HCT116 (cell line): ENCODE measurements at regions not wholly inside any gene's neighbourhood (a gene's known extent, or its start where the extent isn't known, plus 50 kb on each side); places are given as distances from the start of the nearest gene placed in this dataset.

Experiments
- ATAC-seq: fragments of 200-7000 bp; cut with Tn5 transposase; 2 replicates; pipeline ENCODE4 v1.9.1; 2020; ENCODE audit warnings: mild to moderate bottlenecking, moderate library complexity
- BruUV-seq: library from RNA; stranded (reverse); fragments of 400-500 nt; replicated peaks from 2 replicates; lab custom pipeline; 2021; lab: Mats Ljungman, UMichigan
- CTCF ChIA-PET: fragments of 300-600 bp; sonication (Branson Sonifier 250); formaldehyde crosslinking; loops from one replicate; lab custom pipeline; 2021; ENCODE audit warnings: antibody characterized with exemption; lab: Charles Lee
- POLR2A ChIA-PET: fragments of 300-600, 350-600 bp; sonication (Branson Sonifier 250); formaldehyde crosslinking; loops from one replicate; lab custom pipeline; 2021; ENCODE audit warnings: antibody characterized with exemption; lab: Charles Lee
- RAD21 ChIA-PET, 2 experiments: fragments of 300-600 bp; sonication (Branson Sonifier 250); formaldehyde crosslinking; loops; one replicate each; lab custom pipeline; 2023; ENCODE audit warnings: low total read pairs in 2 of 2; ENCODE audit not compliant: uncharacterized antibody in 2 of 2, unreplicated experiment in 2 of 2, low non-redundant PET in 1 of 2; lab: Charles Lee
- DNase-seq: peaks from one replicate; pipeline ENCODE4 v3.0.0-alpha.2; 2010; ENCODE audit warnings: low read depth, low spot score
- H2AFZ ChIP-seq: fragments of 200-600 bp; shearing (Covaris generic), sonication (generic); 2 replicates; pipeline ENCODE4 v1.6.1; 2017; ENCODE audit warnings: low read depth, mixed run types, mixed read lengths, antibody characterized with exemption, low read length; ENCODE audit not compliant: poor library complexity, severe bottlenecking
- H3K27ac ChIP-seq: 2 replicates; pipeline ENCODE4 v1.5.1; 2012; ENCODE audit warnings: low read depth, low read length
- H3K27me3 ChIP-seq: fragments of 200-600 bp; sonication (generic); 2 replicates; pipeline ENCODE4 v1.6.1; 2016; ENCODE audit warnings: mixed run types, low read length, mixed read lengths; ENCODE audit not compliant: insufficient read depth
- H3K36me3 ChIP-seq, 2 experiments: fragments of 200-500 bp in 1 of 2; fragments of 200-600 bp in 1 of 2; sonication (Bioruptor generic) in 1 of 2; sonication (generic) in 1 of 2; 2 replicates each; pipeline versions ENCODE4 v1.5.1 to v1.6.1; 2014 to 2016; ENCODE audit warnings: low read length in 2 of 2, inconsistent platforms in 1 of 2, mixed read lengths in 1 of 2, mixed run types in 1 of 2; ENCODE audit not compliant: insufficient read depth in 2 of 2, control insufficient read depth in 1 of 2
- H3K4me1 ChIP-seq, 2 experiments: fragments of 200-600 bp in 1 of 2; sonication (generic) in 1 of 2; 2 replicates each; pipeline versions ENCODE4 v1.5.1 to v1.6.1; 2012 to 2017; ENCODE audit warnings: low read length in 2 of 2, inconsistent platforms in 1 of 2, mild to moderate bottlenecking in 1 of 2, mixed read lengths in 1 of 2, mixed run types in 1 of 2, moderate library complexity in 1 of 2; ENCODE audit not compliant: insufficient read depth in 2 of 2, control insufficient read depth in 1 of 2
- H3K4me2 ChIP-seq: fragments of 200-600 bp; sonication (generic); 2 replicates; pipeline ENCODE4 v1.6.1; 2017; ENCODE audit warnings: mixed run types, low read length, mixed read lengths
- H3K4me3 ChIP-seq, 2 experiments: fragments of 200-600 bp in 1 of 2; sonication (generic) in 1 of 2; replicated peaks in 1 of 2; 2 replicates each; pipeline ENCODE4 v1.5.1; 2011 to 2016; ENCODE audit warnings: low read length in 2 of 2, control low read depth in 1 of 2, low read depth in 1 of 2, mild to moderate bottlenecking in 1 of 2, mixed read lengths in 1 of 2, mixed run types in 1 of 2
- H3K79me2 ChIP-seq: fragments of 200-600 bp; sonication (generic); 2 replicates; pipeline ENCODE4 v1.6.1; 2017; ENCODE audit warnings: mild to moderate bottlenecking, mixed run types, low read length, moderate library complexity, mixed read lengths; ENCODE audit not compliant: insufficient read depth
- H3K9ac ChIP-seq: fragments of 200-600 bp; sonication (generic); 2 replicates; pipeline ENCODE4 v1.6.1; 2016; ENCODE audit warnings: low read length, mixed read lengths
- H3K9me2 ChIP-seq: fragments of 200-600 bp; sonication (generic), shearing (Covaris generic); 2 replicates; pipeline ENCODE4 v1.6.1; 2017; ENCODE audit warnings: mixed run types, mild to moderate bottlenecking, moderate library complexity; ENCODE audit not compliant: insufficient read depth
- H3K9me3 ChIP-seq, 2 experiments: fragments of 200-500 bp in 1 of 2; fragments of 200-600 bp in 1 of 2; sonication (Bioruptor generic) in 1 of 2; sonication (generic) in 1 of 2; 2 replicates each; pipeline ENCODE4 v1.6.1; 2014 to 2017; ENCODE audit warnings: low read length in 2 of 2, mixed read lengths in 2 of 2, inconsistent platforms in 1 of 2, low read depth in 1 of 2, mild to moderate bottlenecking in 1 of 2, mixed run types in 1 of 2, moderate library complexity in 1 of 2; ENCODE audit not compliant: control insufficient read depth in 1 of 2, insufficient read depth in 1 of 2
- H4K20me1 ChIP-seq: fragments of 200-600 bp; sonication (generic), shearing (Covaris generic); 2 replicates; pipeline ENCODE4 v1.6.1; 2017; ENCODE audit warnings: mixed run types, mild to moderate bottlenecking, moderate library complexity; ENCODE audit not compliant: insufficient read depth
- CBX3 ChIP-seq: IDR thresholded peaks from 2 replicates; pipeline ENCODE4 v1.6.1; 2012; ENCODE audit warnings: low read depth
- EZH2 ChIP-seq: fragments of 200-600 bp; sonication (generic); IDR thresholded peaks from 2 replicates; pipeline ENCODE4 v1.6.1; 2017; ENCODE audit warnings: antibody characterized with exemption, mixed run types
- EZH2phosphoT487 ChIP-seq: fragments of 200-600 bp; IDR thresholded peaks from 2 replicates; pipeline ENCODE4 v1.6.1; 2018; ENCODE audit warnings: antibody characterized with exemption, borderline replicate concordance
- FOSL1 ChIP-seq: IDR thresholded peaks from 2 replicates; pipeline ENCODE4 v1.6.1; 2012; ENCODE audit warnings: low read depth
- JUND ChIP-seq: IDR thresholded peaks from 2 replicates; pipeline ENCODE4 v1.6.1; 2012
- MAX ChIP-seq: IDR thresholded peaks from 2 replicates; pipeline ENCODE4 v1.6.1; 2012
- POLR2AphosphoS5 ChIP-seq: IDR thresholded peaks from 2 replicates; pipeline ENCODE4 v1.6.1; 2011; ENCODE audit warnings: mild to moderate bottlenecking, low read depth, low read length, moderate library complexity
- RAD21 ChIP-seq: IDR thresholded peaks from 2 replicates; pipeline ENCODE4 v1.6.1; 2012; ENCODE audit warnings: low read depth, mild to moderate bottlenecking
- TCF7L2 ChIP-seq: IDR thresholded peaks from 2 replicates; pipeline ENCODE4 v1.7.0; 2011; ENCODE audit warnings: borderline replicate concordance, inconsistent platforms; ENCODE audit not compliant: insufficient read depth, insufficient read length; ENCODE audit errors: extremely low read depth
- ZFX ChIP-seq: fragments of 450-650 bp; IDR thresholded peaks from 2 replicates; pipeline ENCODE4 v1.6.1; 2017
- intact Hi-C: fragments of 100-400 bp; cut with micrococcal nuclease; formaldehyde crosslinking; loops from 2 replicates; pipeline ENCODE4 v1.10.0; 2022
- TF ChIP-seq, protein P1 (sequence below): IDR thresholded peaks from 2 replicates; pipeline ENCODE4 v1.6.1; 2012

DNA sequence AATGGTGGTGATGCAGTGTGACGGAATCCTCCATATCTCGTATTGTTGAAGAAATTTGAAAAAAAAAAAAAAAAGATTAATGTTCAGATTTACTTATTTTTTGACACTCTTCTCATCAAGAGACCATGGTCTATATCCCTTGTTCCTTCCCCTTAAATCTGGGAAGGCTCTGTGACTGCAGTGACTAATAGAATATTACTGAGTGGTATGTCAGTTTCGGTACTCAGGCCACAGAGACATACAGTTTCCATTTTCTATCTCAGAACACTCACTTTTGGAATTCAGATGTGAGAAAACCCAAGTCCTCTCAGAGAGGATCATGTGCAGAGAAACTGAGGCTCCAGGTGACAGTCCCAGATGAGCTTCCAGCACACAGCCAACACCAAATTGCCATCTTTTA lies 1193.5 kb downstream of the DTWD2 start:
- H3K27me3 ChIP-seq, result no peaks in the 10 kb centered on the region
- H3K4me1 ChIP-seq, result no peaks in the 10 kb centered on the region
- no TSS peak for BruUV-seq
- ChIA-PET CTCF (no interaction called here), POLR2A (no interaction called here), RAD21 (no interaction called here)
- DNase-seq (no peak), ATAC-seq (no peak)
- TF ChIP-seq RAD21 (no peak), ZFX (no peak), EZH2phosphoT487 (no peak), TCF7L2 (no peak), POLR2AphosphoS5 (no peak), CBX3 (no peak), EZH2 (no peak)
- TF ChIP-seq, protein P1, sequence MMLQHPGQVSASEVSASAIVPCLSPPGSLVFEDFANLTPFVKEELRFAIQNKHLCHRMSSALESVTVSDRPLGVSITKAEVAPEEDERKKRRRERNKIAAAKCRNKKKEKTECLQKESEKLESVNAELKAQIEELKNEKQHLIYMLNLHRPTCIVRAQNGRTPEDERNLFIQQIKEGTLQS, result no peak
- no peak overlapping the region for H3K4me3 ChIP-seq
- H3K27ac ChIP-seq, result no peak overlapping the region
- no peak overlapping the region for H2AFZ ChIP-seq
- H4K20me1 ChIP-seq, result no peaks in the 10 kb centered on the region
- H3K79me2 ChIP-seq, result no peaks in the 10 kb centered on the region
- H3K4me2 ChIP-seq, result no peak overlapping the region
- H3K9me3 ChIP-seq, result no peaks in the 10 kb centered on the region
- H3K9me2 ChIP-seq, result no peaks in the 10 kb centered on the region
- intact Hi-C loops, result no loop called here
- no peaks in the 10 kb centered on the region for H3K36me3 ChIP-seq
- no peak overlapping the region for H3K9ac ChIP-seq

DNA sequence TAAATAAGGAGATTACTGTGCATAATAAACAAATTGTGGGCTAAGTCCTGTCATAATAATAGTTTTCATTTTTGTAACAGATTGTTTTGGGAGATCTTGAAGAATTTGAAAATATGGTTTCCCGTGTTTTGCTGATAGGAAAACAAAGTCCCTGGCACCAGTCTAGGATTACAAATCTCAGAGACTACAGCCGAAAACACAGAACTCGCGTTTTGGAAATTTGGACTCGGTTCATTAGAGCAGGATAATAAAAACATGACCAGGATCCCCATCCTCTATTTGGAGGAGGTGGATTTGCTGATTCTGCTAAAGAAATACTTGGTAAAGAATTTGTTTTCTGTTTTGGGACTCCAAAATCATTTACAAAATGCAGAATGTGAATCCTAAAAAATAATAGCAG lies 1194.4 kb downstream of the DTWD2 start:
- RAD21 ChIA-PET, result no interaction called here
- H3K9me2 ChIP-seq, result no peaks in the 10 kb centered on the region
- H4K20me1 ChIP-seq, result no peaks in the 10 kb centered on the region
- no TSS peak for BruUV-seq
- no peak overlapping the region for H3K4me3 ChIP-seq
- no peaks in the 10 kb centered on the region for H3K9me3 ChIP-seq
- no peaks in the 10 kb centered on the region for H3K27me3 ChIP-seq
- H2AFZ ChIP-seq, result no peak overlapping the region
- CTCF ChIA-PET, result no interaction called here
- no peaks in the 10 kb centered on the region for H3K36me3 ChIP-seq
- no peaks in the 10 kb centered on the region for H3K4me1 ChIP-seq
- no peak for ATAC-seq
- intact Hi-C loops, result no loop called here
- H3K79me2 ChIP-seq, result no peaks in the 10 kb centered on the region
- no peak overlapping the region for H3K9ac ChIP-seq
- POLR2A ChIA-PET, result no interaction called here
- no peak for TF ChIP-seq FOSL1
- TF ChIP-seq MAX, result no peak
- no peak for TF ChIP-seq JUND
- H3K4me2 ChIP-seq, result no peak overlapping the region
- no peak for DNase-seq
- H3K27ac ChIP-seq, result no peak overlapping the region
